HG02759 (cell line): ENCODE measurements at regions not wholly inside any gene's neighbourhood (a gene's known extent, or its start where the extent isn't known, plus 50 kb on each side); places are given as distances from the start of the nearest gene placed in this dataset.

ENCODE experiments used
- ATAC-seq: cut with Tn5 transposase; IDR thresholded peaks from one replicate; pipeline ENCODE4 v1.9.1; 2021; ENCODE audit warnings: mild to moderate bottlenecking, moderate library complexity; ENCODE audit not compliant: unreplicated experiment

GRCh38 chr9:82679472-82679871, 383.5 kb downstream of the RASEF start:
- no peak for ATAC-seq

- ATAC-seq, result no peak
These were observed 382.6 kb downstream of the RASEF start for GRCh38 chr9:82680179-82680935.

GRCh38 chr9:82681809-82682208, 381.1 kb downstream of the RASEF start:
- no peak for ATAC-seq

GRCh38 chr9:82682431-82682830, 380.5 kb downstream of the RASEF start:
- ATAC-seq, result no peak

- ATAC-seq, result no peak
These were observed 367.2 kb downstream of the RASEF start for GRCh38 chr9:82695704-82696103.

- no peak for ATAC-seq
These were observed 356.2 kb downstream of the RASEF start for GRCh38 chr9:82706786-82707185.

GRCh38 chr9:82716821-82717220, 346.1 kb downstream of the RASEF start:
- ATAC-seq, result no peak

GRCh38 chr9:82720515-82720914, 342.4 kb downstream of the RASEF start:
- no peak for ATAC-seq

GRCh38 chr9:82721593-82721992, 341.3 kb downstream of the RASEF start:
- ATAC-seq, result no peak

- ATAC-seq, result no peak
These were observed 340.9 kb downstream of the RASEF start for GRCh38 chr9:82722051-82722450.

GRCh38 chr9:82722561-82722960, 340.4 kb downstream of the RASEF start:
- ATAC-seq, result no peak

GRCh38 chr9:82726424-82727276, 336.3 kb downstream of the RASEF start:
- ATAC-seq, result no peak

- ATAC-seq, result no peak
These were observed 333.8 kb downstream of the RASEF start for GRCh38 chr9:82729141-82729540.

- ATAC-seq, result no peak
These were observed 332.9 kb downstream of the RASEF start for GRCh38 chr9:82729991-82730589.

- no peak for ATAC-seq
These were observed 330.0 kb downstream of the RASEF start for GRCh38 chr9:82732928-82733327.

- ATAC-seq, result no peak
These were observed 326.8 kb downstream of the RASEF start for GRCh38 chr9:82736126-82736525.

GRCh38 chr9:82736701-82737100, 326.2 kb downstream of the RASEF start:
- no peak for ATAC-seq

- no peak for ATAC-seq
These were observed 317.0 kb downstream of the RASEF start for GRCh38 chr9:82745919-82746318.

GRCh38 chr9:82750411-82750913, 312.5 kb downstream of the RASEF start:
- ATAC-seq, result no peak

- no peak for ATAC-seq
These were observed 305.0 kb downstream of the RASEF start for GRCh38 chr9:82757924-82758323.

- no peak for ATAC-seq
These were observed 301.9 kb downstream of the RASEF start for GRCh38 chr9:82761027-82761426.

GRCh38 chr9:82761956-82762355, 301.0 kb downstream of the RASEF start:
- ATAC-seq, result no peak
